Endodermal cell (in vitro differentiated cells): ENCODE measurements at regions not wholly inside any gene's neighbourhood (a gene's known extent, or its start where the extent isn't known, plus 50 kb on each side); places are given as distances from the start of the nearest gene placed in this dataset.

Experiments used
- DNase-seq: peaks from one replicate; pipeline ENCODE4 v3.0.0-alpha.2; 2017
- H3K27ac ChIP-seq: 2 replicates; pipeline ENCODE4 v1.5.1; 2013; ENCODE audit warnings: mild to moderate bottlenecking, low read depth, low read length, moderate library complexity
- H3K27me3 ChIP-seq: 2 replicates; pipeline ENCODE4 v1.6.1; 2013; ENCODE audit warnings: mild to moderate bottlenecking, low read length, moderate library complexity; ENCODE audit not compliant: insufficient read depth, control insufficient read depth, poor library complexity, severe bottlenecking
- H3K36me3 ChIP-seq: 2 replicates; pipeline ENCODE4 v1.7.0; 2013; ENCODE audit warnings: mild to moderate bottlenecking, low read length, moderate library complexity; ENCODE audit not compliant: control insufficient read depth, insufficient read depth
- H3K4me1 ChIP-seq: one replicate; pipeline ENCODE4 v1.7.0; 2013; ENCODE audit warnings: low read length; ENCODE audit not compliant: control insufficient read depth, insufficient read depth
- H3K4me3 ChIP-seq: 2 replicates; pipeline ENCODE4 v1.5.1; 2013; ENCODE audit warnings: mild to moderate bottlenecking, low read length, moderate library complexity
- H3K9ac ChIP-seq: 2 replicates; pipeline ENCODE4 v1.6.1; 2013; ENCODE audit warnings: mild to moderate bottlenecking, low read length, moderate library complexity; ENCODE audit not compliant: poor library complexity, severe bottlenecking; ENCODE audit errors: extremely low read depth
- H3K9me3 ChIP-seq: 2 replicates; pipeline ENCODE4 v1.6.1; 2013; ENCODE audit warnings: mild to moderate bottlenecking, low read length, moderate library complexity; ENCODE audit not compliant: control insufficient read depth
- H3K27ac Mint-ChIP-seq: 2 replicates; pipeline ENCODE4 v1.8.0; 2020; ENCODE audit warnings: mixed read lengths
- H3K27me3 Mint-ChIP-seq: 2 replicates; pipeline ENCODE4 v1.8.0; 2021; ENCODE audit warnings: mild to moderate bottlenecking, mixed read lengths; ENCODE audit not compliant: insufficient read depth
- H3K36me3 Mint-ChIP-seq: 2 replicates; pipeline ENCODE4 v1.8.0; 2020; ENCODE audit warnings: low read depth, mixed read lengths
- H3K4me1 Mint-ChIP-seq: 2 replicates; pipeline ENCODE4 v1.8.0; 2020; ENCODE audit warnings: mixed read lengths
- H3K4me3 Mint-ChIP-seq: 2 replicates; pipeline ENCODE4 v1.8.0; 2020; ENCODE audit warnings: mild to moderate bottlenecking, moderate library complexity, mixed read lengths
- H3K9me3 Mint-ChIP-seq: 2 replicates; pipeline ENCODE4 v1.8.0; 2020; ENCODE audit warnings: mild to moderate bottlenecking, mixed read lengths
- WGBS, 2 experiments: methylation state at CpG; one replicate each; pipeline versions ENCODE4 v1.1.5 to v1.1.7; 2013; ENCODE audit warnings: missing lambda C conversion rate in 2 of 2, mixed read lengths in 1 of 2; ENCODE audit not compliant: insufficient coverage in 1 of 2, insufficient read length in 1 of 2; 5-methylcytosine and 5-hydroxymethylcytosine counted together
- TF ChIP-seq, protein P1 (sequence below): fragments of 200-600 bp; sonication (generic); conservative IDR thresholded peaks from 2 replicates; pipeline ENCODE4 v1.5.0; 2021; ENCODE audit warnings: antibody characterized with exemption, mild to moderate bottlenecking

DNA sequence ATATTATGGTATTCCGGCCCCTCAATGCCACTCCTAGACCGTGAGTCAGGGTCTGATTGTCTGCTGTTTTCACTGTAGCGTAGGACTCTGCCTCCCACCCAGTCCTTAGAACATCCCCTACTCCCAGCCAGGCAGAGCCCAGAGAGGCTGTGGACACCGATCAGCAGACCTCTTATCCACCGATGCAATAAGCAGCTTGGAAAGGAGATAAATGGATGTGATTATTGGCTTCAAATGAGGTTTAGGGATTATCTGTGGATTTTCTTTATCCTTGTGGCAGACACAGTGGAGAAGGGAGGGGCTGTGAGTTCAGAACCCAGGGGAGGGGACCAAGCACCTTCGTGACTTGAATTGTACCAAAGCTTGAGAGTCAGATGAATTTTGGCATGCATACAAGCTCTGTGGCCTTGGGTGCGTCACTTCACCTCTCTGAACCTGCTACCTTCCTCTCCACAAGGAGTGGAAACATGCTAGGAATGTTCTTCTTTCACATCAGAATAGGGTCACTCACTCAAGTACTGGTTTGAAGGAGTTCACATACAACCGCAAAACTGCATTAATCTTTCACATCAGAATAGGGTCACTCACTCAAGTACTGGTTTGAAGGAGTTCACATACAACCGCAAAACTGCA lies 83.1 kb upstream of the CPLX2 start:
- 85 to 100% methylated on average over 4 to 9 of the region's 9 CpGs for WGBS, 2 experiments
- TF ChIP-seq, protein P1, sequence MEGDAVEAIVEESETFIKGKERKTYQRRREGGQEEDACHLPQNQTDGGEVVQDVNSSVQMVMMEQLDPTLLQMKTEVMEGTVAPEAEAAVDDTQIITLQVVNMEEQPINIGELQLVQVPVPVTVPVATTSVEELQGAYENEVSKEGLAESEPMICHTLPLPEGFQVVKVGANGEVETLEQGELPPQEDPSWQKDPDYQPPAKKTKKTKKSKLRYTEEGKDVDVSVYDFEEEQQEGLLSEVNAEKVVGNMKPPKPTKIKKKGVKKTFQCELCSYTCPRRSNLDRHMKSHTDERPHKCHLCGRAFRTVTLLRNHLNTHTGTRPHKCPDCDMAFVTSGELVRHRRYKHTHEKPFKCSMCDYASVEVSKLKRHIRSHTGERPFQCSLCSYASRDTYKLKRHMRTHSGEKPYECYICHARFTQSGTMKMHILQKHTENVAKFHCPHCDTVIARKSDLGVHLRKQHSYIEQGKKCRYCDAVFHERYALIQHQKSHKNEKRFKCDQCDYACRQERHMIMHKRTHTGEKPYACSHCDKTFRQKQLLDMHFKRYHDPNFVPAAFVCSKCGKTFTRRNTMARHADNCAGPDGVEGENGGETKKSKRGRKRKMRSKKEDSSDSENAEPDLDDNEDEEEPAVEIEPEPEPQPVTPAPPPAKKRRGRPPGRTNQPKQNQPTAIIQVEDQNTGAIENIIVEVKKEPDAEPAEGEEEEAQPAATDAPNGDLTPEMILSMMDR, result no peak
- peaks cover 63% of the 10 kb centered on the region for H3K27me3 ChIP-seq

DNA sequence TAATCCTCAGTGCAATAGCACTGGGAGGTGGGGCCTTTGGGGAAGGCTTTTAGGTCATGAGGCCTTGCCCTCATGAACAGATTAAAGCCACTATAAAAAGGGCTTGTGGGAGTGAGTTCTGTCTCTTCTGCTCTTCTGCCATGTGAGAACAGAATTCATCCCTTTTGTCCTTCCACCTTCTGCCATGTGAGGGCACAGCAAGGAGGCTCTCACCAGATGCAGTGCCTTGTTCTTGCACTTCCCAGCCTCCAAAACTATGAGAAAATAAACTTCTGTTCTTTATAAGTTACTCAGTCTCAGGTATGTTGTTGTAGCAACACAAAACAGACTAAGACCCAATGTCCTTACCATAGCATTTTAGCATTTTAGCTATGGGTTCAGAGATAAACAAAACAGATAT lies 81.7 kb upstream of the CPLX2 start:
- no peaks in the 10 kb centered on the region for H3K36me3 ChIP-seq
- DNase-seq, result no peak
- TF ChIP-seq, protein P1, result no peak
- Mint-ChIP-seq H3K27ac (no peak overlapping the region), H3K4me1 (peaks cover 9% of the 10 kb centered on the region), H3K9me3 (peaks cover 6% of the 10 kb centered on the region), H3K27me3 (peaks cover 76% of the 10 kb centered on the region), H3K4me3 (no peak overlapping the region), H3K36me3 (no peaks in the 10 kb centered on the region)
- H3K9me3 ChIP-seq, result peaks cover 7% of the 10 kb centered on the region
- no peak overlapping the region for H3K9ac ChIP-seq
- H3K4me1 ChIP-seq, result peaks cover 3% of the 10 kb centered on the region
- no peak overlapping the region for H3K4me3 ChIP-seq
- peaks cover 67% of the 10 kb centered on the region for H3K27me3 ChIP-seq
- no peak overlapping the region for H3K27ac ChIP-seq

More for the DNA sequence above, 83.1 kb upstream of the CPLX2 start:
- DNase-seq, result no peak
- H3K9ac ChIP-seq, result no peak overlapping the region
- peaks cover 3% of the 10 kb centered on the region for H3K4me1 ChIP-seq
- Mint-ChIP-seq H3K4me1 (peaks cover 9% of the 10 kb centered on the region), H3K27me3 (peaks cover 70% of the 10 kb centered on the region), H3K27ac (no peak overlapping the region), H3K9me3 (peaks cover 6% of the 10 kb centered on the region), H3K4me3 (no peak overlapping the region), H3K36me3 (no peaks in the 10 kb centered on the region)
- H3K9me3 ChIP-seq, result peaks cover 7% of the 10 kb centered on the region
- H3K4me3 ChIP-seq, result no peak overlapping the region
- H3K36me3 ChIP-seq, result no peaks in the 10 kb centered on the region
- H3K27ac ChIP-seq, result no peak overlapping the region

DNA sequence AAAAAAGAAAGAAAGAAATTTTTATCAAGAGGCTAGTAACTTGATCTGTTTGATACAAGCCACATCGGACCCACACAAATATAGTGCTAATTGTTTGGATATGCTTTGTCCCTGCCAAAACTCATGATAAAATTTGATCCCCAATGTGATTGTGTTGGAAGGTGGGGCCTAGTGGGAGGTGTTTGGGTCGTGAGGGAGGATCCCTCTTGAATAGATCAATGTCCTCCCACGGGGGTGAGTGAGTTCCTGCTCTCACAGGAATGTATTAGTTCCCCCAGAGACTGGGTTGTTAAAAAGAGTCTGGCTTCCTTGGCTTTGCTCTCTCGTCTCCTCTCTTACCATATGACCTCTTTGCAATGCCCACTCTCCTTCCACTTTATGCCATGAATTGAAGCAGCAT lies 80.6 kb upstream of the CPLX2 start:
- no peak overlapping the region for H3K9ac ChIP-seq
- no peak overlapping the region for H3K27ac Mint-ChIP-seq
- peaks cover 7% of the 10 kb centered on the region for H3K9me3 ChIP-seq
- peaks cover 82% of the 10 kb centered on the region for H3K27me3 Mint-ChIP-seq
- 66 to 82% methylated on average over 3 to 4 of the region's 4 CpGs for WGBS, 2 experiments
- H3K36me3 Mint-ChIP-seq, result no peaks in the 10 kb centered on the region
- H3K36me3 ChIP-seq, result no peaks in the 10 kb centered on the region
- no peak overlapping the region for H3K4me3 Mint-ChIP-seq
- H3K4me1 Mint-ChIP-seq, result peaks cover 9% of the 10 kb centered on the region
- peaks cover 3% of the 10 kb centered on the region for H3K4me1 ChIP-seq
- no peak for DNase-seq
- no peak overlapping the region for H3K4me3 ChIP-seq
- peaks cover 68% of the 10 kb centered on the region for H3K27me3 ChIP-seq
- TF ChIP-seq, protein P1, result no peak
- peaks cover 6% of the 10 kb centered on the region for H3K9me3 Mint-ChIP-seq
- no peak overlapping the region for H3K27ac ChIP-seq
